Testis (tissue), 2 donors: ENCODE measurements at regions not wholly inside any gene's neighbourhood (a gene's known extent, or its start where the extent isn't known, plus 50 kb on each side); places are given as distances from the start of the nearest gene placed in this dataset.
"Not testable (repeated sequence)": the region's sequence is repeated elsewhere in the genome, so short reads cannot be mapped to it uniquely, and the experiment has no call there.

ENCODE experiments used
- DNase-seq: peaks from one replicate; pipeline ENCODE4 v3.0.0-alpha.2; 2019
- H3K27ac ChIP-seq, 2 donors: fragments of 200-600 bp; sonication (generic); one replicate each; pipeline ENCODE4 v1.5.1; 2019
- H3K27me3 ChIP-seq: fragments of 200-600 bp; sonication (generic); one replicate; pipeline ENCODE4 v1.5.1; 2019
- H3K36me3 ChIP-seq: fragments of 200-600 bp; sonication (generic); one replicate; pipeline ENCODE4 v1.5.1; 2017; ENCODE audit warnings: low read depth; ENCODE audit errors: missing control alignments
- H3K4me1 ChIP-seq: fragments of 200-600 bp; sonication (generic); one replicate; pipeline ENCODE4 v1.5.1; 2019
- H3K4me3 ChIP-seq, 2 donors: fragments of 200-600 bp; sonication (generic); one replicate each; pipeline ENCODE4 v1.5.1; 2017 to 2019
- H3K9me3 ChIP-seq: fragments of 200-600 bp; sonication (generic); one replicate; pipeline ENCODE4 v1.5.1; 2017
- POLR2A ChIP-seq: fragments of 450-650 bp; IDR thresholded peaks from one replicate; pipeline ENCODE4 v1.6.1; 2017; ENCODE audit warnings: antibody characterized with exemption, mild to moderate bottlenecking, moderate library complexity
- WGBS, 2 donors: methylation state at CpG; one replicate each; pipeline ENCODE4 v1.1.5; 2018; 5-methylcytosine and 5-hydroxymethylcytosine counted together
- intact Hi-C: fragments of 100-400 bp; cut with DNase I; formaldehyde crosslinking; loops from one replicate; pipeline ENCODE4 v1.15.1; 2023; ENCODE audit warnings: low total_unique reads
- TF ChIP-seq, protein P1 (sequence below), 3 experiments: fragments of 450-650 bp in 2 of 3; fragments of 200-600 bp in 1 of 3; sonication (generic) in 1 of 3; IDR thresholded peaks; one replicate each; pipeline ENCODE4 v1.5.1; 2016 to 2019; ENCODE audit warnings: antibody characterized with exemption in 3 of 3, mild to moderate bottlenecking in 2 of 3, moderate library complexity in 1 of 3

DNA sequence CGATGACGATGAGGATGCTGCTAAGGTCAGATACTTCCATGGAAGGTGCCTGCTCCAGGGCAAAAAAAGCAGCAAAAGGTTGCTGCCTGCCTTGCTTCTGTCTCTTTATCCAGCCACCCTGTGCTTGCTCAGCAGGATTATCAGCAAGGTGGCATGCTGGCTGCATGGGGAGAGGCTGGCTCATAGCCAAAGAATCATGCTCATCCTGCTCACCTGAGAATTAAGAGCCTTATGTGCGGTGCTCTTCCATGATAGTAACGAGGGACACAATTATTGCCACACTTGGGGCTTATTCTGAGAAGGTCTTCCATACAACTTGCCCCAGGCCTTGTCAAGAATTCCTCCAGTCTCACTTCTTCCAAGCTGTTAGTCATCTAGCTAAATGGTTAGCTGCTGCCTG is 60.4 kb upstream of the SEC11C start:
- H3K4me3 ChIP-seq, result no peak overlapping the region
- H3K36me3 ChIP-seq, result no peaks in the 10 kb centered on the region
- no peak overlapping the region for H3K27ac ChIP-seq
- no peaks in the 10 kb centered on the region for H3K4me1 ChIP-seq
- 85 to 90% methylated on average over 4 of the region's 4 CpGs for WGBS, 2 donors
- H3K9me3 ChIP-seq, result no peaks in the 10 kb centered on the region
- TF ChIP-seq, protein P1, sequence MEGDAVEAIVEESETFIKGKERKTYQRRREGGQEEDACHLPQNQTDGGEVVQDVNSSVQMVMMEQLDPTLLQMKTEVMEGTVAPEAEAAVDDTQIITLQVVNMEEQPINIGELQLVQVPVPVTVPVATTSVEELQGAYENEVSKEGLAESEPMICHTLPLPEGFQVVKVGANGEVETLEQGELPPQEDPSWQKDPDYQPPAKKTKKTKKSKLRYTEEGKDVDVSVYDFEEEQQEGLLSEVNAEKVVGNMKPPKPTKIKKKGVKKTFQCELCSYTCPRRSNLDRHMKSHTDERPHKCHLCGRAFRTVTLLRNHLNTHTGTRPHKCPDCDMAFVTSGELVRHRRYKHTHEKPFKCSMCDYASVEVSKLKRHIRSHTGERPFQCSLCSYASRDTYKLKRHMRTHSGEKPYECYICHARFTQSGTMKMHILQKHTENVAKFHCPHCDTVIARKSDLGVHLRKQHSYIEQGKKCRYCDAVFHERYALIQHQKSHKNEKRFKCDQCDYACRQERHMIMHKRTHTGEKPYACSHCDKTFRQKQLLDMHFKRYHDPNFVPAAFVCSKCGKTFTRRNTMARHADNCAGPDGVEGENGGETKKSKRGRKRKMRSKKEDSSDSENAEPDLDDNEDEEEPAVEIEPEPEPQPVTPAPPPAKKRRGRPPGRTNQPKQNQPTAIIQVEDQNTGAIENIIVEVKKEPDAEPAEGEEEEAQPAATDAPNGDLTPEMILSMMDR (IDR thresholded peaks at IDR 0.05), result no peak
- H3K27me3 ChIP-seq, result no peaks in the 10 kb centered on the region
- intact Hi-C loops, result no loop called here
- no peak for DNase-seq

DNA sequence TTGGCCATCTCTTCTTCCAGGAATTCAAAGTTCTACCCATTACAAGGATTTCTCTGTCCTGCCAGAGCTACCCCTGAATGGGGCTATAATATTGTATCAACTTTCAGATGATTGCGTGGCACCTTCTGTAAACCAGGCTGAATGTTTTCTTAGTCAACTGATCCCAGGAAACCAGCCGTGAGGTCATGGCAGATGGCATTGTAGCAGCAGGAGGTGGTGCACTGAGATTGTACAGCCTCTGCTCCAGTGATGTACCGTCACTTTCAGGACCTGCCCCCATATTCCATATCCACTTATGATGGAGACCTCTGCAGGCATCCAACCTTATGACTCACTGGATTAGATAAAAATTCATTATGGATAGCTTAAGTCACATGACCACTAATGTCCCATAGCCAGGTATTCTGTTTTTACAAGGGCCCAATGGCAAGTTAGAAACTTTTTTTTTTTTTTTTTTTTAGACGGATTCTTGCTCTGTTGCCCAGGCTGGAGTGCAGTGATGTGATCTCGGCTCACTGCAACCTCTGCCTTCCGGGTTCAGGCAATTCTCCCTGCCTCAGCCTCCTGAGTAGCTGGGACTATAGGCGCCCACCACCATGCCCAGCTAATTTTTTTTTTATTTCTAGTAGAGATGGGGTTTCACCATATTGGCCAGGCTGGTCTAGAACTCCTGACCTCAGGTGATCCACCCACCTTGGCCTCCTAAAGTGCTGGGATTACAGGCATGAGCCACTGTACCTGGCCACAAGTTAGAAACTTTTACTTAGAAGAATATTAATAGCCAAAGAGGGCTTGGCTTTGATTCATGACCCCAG is 59.8 kb upstream of the SEC11C start:
- H3K27me3 ChIP-seq, H3K36me3 ChIP-seq, intact Hi-C loops, H3K4me3 ChIP-seq, H3K4me1 ChIP-seq, DNase-seq, H3K27ac ChIP-seq, H3K9me3 ChIP-seq: not testable (repeated sequence)
- 78 to 81% methylated on average over 7 of the region's 7 CpGs for WGBS, 2 donors

DNA sequence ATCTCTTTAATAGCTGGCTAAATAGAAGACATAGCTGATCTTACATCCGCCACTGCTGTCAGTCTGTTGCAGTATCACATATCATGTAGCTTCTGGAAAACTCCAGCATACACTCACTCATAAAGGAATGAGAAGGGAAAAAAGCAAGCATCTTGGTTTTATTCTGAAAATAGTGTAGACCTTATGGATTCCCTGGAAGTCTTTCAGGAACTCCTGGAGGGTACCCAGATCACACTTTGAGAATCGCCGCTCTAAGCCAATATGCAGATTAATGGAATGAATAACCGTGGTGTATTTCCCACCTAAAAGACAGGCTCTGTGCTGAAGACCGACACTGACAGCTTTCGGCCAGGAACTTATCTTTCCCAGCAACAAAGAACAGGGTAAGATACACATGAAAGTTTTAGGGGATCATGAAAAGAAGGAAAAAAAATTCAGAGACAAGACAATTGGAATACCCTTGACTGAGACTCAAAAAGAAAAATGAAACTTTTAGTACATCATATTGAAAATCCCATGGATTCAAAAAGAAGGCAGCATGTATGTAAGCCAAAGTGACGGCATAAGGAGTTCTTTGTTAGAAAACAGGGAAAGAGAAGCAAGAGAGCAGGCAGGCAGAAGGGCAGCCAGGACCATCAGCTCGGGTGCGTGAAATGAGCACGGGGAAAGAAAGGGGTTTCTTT is 56.4 kb upstream of the SEC11C start:
- H3K9me3 ChIP-seq, result no peaks in the 10 kb centered on the region
- H3K4me3 ChIP-seq, result no peak overlapping the region
- H3K27ac ChIP-seq, result no peak overlapping the region
- H3K36me3 ChIP-seq, result no peaks in the 10 kb centered on the region
- 53 to 58% methylated on average over 10 of the region's 10 CpGs for WGBS, 2 donors
- intact Hi-C loops, result no loop called here
- no peak for TF ChIP-seq POLR2A
- TF ChIP-seq, protein P1 (IDR thresholded peaks at IDR 0.05), result no peak
- DNase-seq, result no peak
- H3K27me3 ChIP-seq, result no peaks in the 10 kb centered on the region
- no peaks in the 10 kb centered on the region for H3K4me1 ChIP-seq

DNA sequence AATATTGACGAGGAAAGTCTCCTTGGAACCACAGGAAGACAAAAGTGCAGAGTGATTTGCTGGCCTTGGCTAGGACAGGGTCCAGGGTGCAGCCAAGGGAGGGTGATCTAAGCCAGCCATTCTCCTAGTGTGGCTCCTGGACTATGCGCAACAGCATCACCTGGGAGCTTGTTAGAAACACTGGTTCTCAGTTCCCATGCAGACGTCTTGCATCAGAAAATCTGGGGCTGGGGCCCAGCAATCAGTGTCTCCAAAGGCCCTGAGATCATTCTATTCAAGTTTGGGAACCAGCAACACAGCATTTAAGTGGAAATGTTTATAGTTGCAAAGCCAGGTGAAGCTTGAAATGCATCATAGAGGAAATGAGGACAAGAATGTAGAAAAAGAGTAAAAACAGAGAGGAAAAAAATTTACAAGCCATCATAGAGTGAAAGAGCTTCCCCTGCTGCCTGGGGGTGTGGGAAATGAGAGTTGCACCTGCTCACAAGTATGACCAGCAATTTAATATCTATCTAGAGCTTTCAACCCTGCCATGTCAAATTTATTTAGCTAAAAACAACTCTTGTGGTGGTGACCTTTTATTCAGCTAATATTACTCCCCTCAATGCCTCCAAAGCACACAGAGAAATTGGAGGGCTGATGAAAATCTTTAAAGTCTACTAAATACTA is 54.4 kb upstream of the SEC11C start:
- intact Hi-C loops, result no loop called here
- Histone ChIP-seq H3K27ac (no peak overlapping the region), H3K27me3 (no peaks in the 10 kb centered on the region), H3K4me1 (no peaks in the 10 kb centered on the region), H3K4me3 (no peak overlapping the region), H3K36me3 (no peaks in the 10 kb centered on the region), H3K9me3 (no peaks in the 10 kb centered on the region)
- TF ChIP-seq, protein P1 (IDR thresholded peaks at IDR 0.05), result no peak
- no peak for TF ChIP-seq POLR2A
- 87 to 94% methylated on average over 2 to 3 of the region's 3 CpGs for WGBS, 2 donors
- no peak for DNase-seq

DNA sequence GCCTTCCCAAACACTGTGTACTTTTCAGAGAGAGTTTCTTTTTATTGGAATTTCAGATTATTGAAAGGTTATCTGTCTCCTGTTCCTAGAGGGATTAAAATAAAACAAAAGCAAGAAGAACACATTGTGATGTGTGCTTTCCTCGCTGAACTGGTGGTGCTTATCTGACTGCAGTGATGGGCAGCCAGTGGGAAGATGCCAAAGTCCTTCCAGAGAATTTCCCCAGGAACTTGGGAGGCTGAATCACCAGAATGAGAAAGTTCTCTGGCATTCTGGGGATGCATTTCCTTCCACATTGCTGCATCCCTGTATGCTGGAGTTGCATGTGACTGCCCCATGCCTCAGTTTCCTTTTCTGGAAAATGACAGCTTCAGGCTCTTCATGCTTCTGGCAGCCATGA is 53.9 kb upstream of the SEC11C start:
- TF ChIP-seq, protein P1 (IDR thresholded peaks at IDR 0.05), result no peak
- no peak for TF ChIP-seq POLR2A
- no peaks in the 10 kb centered on the region for H3K4me1 ChIP-seq
- 11 to 60% methylated on average over 1 of the region's 1 CpG for WGBS, 2 donors
- intact Hi-C loops, result no loop called here
- no peak for DNase-seq
- no peaks in the 10 kb centered on the region for H3K9me3 ChIP-seq
- H3K27me3 ChIP-seq, result no peaks in the 10 kb centered on the region
- H3K36me3 ChIP-seq, result no peaks in the 10 kb centered on the region
- H3K4me3 ChIP-seq, result no peak overlapping the region
- no peak overlapping the region for H3K27ac ChIP-seq
